Upper lobe of left lung (tissue), 6 donors: ENCODE measurements at regions not wholly inside any gene's neighbourhood (a gene's known extent, or its start where the extent isn't known, plus 50 kb on each side); places are given as distances from the start of the nearest gene placed in this dataset.
A peak's percentile ranks its signal among the peaks of the same experiment; 100 is the strongest.

ENCODE experiments used
- ATAC-seq, 2 donors: fragments of 200-7000 bp; cut with Tn5 transposase; one replicate each; pipeline ENCODE4 v1.9.1; 2022; ENCODE audit warnings: mild to moderate bottlenecking in 2 of 2, moderate library complexity in 2 of 2; ENCODE audit not compliant: low FRiP score in 2 of 2
- DNase-seq, 2 donors: peaks; one replicate each; pipeline ENCODE4 v3.0.0-alpha.2; 2019 to 2020
- H3K27ac ChIP-seq, 4 donors: fragments of 200-600 bp; sonication (generic); one replicate each; pipeline ENCODE4 v1.5.1; 2016 to 2019
- H3K27me3 ChIP-seq, 4 donors: fragments of 200-600 bp; sonication (generic); one replicate each; pipeline ENCODE4 v1.5.1; 2017 to 2019
- H3K36me3 ChIP-seq, 4 donors: fragments of 200-600 bp; sonication (generic); one replicate each; pipeline ENCODE4 v1.5.1; 2016 to 2019
- H3K4me1 ChIP-seq, 4 donors: fragments of 200-600 bp; sonication (generic); one replicate each; pipeline ENCODE4 v1.5.1; 2018 to 2019
- H3K4me3 ChIP-seq, 4 donors: fragments of 200-600 bp; sonication (generic); one replicate each; pipeline ENCODE4 v1.5.1; 2017 to 2019; ENCODE audit warnings: mild to moderate bottlenecking in 2 of 4, moderate library complexity in 1 of 4
- H3K9me3 ChIP-seq, 4 donors: fragments of 200-600 bp; sonication (generic); one replicate each; pipeline ENCODE4 v1.5.1; 2018 to 2019
- CTCF ChIP-seq, 6 experiments: fragments of 450-650 bp in 4 of 6; fragments of 200-600 bp in 2 of 6; sonication (generic) in 2 of 6; IDR thresholded peaks; one replicate each; pipeline ENCODE4 v1.5.1; 2016 to 2019; ENCODE audit warnings: antibody characterized with exemption in 6 of 6
- EP300 ChIP-seq, 4 donors: sonication (generic); formaldehyde crosslinking; IDR thresholded peaks; one replicate each; pipeline ENCODE4 v1.5.1; 2017; ENCODE audit warnings: antibody characterized with exemption in 4 of 4, control low read depth in 2 of 4
- POLR2A ChIP-seq, 4 donors: fragments of 450-650 bp; IDR thresholded peaks; one replicate each; pipeline ENCODE4 v1.5.1; 2016 to 2017; ENCODE audit warnings: antibody characterized with exemption in 4 of 4, mild to moderate bottlenecking in 2 of 4
- POLR2AphosphoS5 ChIP-seq, 2 donors: sonication (generic); formaldehyde crosslinking; IDR thresholded peaks; one replicate each; pipeline ENCODE4 v1.5.1; 2017; ENCODE audit warnings: antibody characterized with exemption in 2 of 2
- WGBS, 2 donors: methylation state at CpG; one replicate each; pipeline ENCODE4 v1.1.5; 2017 to 2018; 5-methylcytosine and 5-hydroxymethylcytosine counted together
- donor health status: DM: no; HTN: no; CAD: no; lungs with moderate emphysema.
- donor health status: DM: no; HTN: yes; CAD: no; lungs with severe emphysema.

GRCh38 chr4:165709516-165709915 lies 163.5 kb upstream of the TLL1 start:
- H3K4me3 ChIP-seq, result no peak overlapping the region
- 52 to 54% methylated on average over 6 to 7 of the region's 7 CpGs for WGBS, 2 donors
- H3K4me1 ChIP-seq, result peaks cover 0 to 14% (median 4%) of the 10 kb centered on the region in 4 donors
- no peaks in the 10 kb centered on the region for H3K27me3 ChIP-seq
- TF ChIP-seq POLR2AphosphoS5 (IDR thresholded peaks at IDR 0.05) (no peak), CTCF (IDR thresholded peaks at IDR 0.05) (no peak), EP300 (IDR thresholded peaks at IDR 0.05) (no peak), POLR2A (IDR thresholded peaks at IDR 0.05) (no peak)
- H3K36me3 ChIP-seq, result no peaks in the 10 kb centered on the region
- peak in 1 of 2 donors; percentile 61 for ATAC-seq
- no peaks in the 10 kb centered on the region for H3K9me3 ChIP-seq
- H3K27ac ChIP-seq, result no peak overlapping the region
- peak in 1 of 2 donors; percentile 27 for DNase-seq

- no peak overlapping the region for H3K27ac ChIP-seq
- H3K4me3 ChIP-seq, result no peak overlapping the region
- peak in 1 of 2 donors; percentile 24 for DNase-seq
- no peaks in the 10 kb centered on the region for H3K9me3 ChIP-seq
- 40 to 42% methylated on average over 2 of the region's 2 CpGs for WGBS, 2 donors
- no peak for TF ChIP-seq POLR2AphosphoS5 (IDR thresholded peaks at IDR 0.05)
- TF ChIP-seq EP300 (IDR thresholded peaks at IDR 0.05), result peak in 1 of 4 donors; percentile 82
- TF ChIP-seq POLR2A (IDR thresholded peaks at IDR 0.05), result no peak
- no peak for TF ChIP-seq CTCF (IDR thresholded peaks at IDR 0.05)
- peaks cover 0 to 14% (median 4%) of the 10 kb centered on the region in 4 donors for H3K4me1 ChIP-seq
- peak; percentile 57 to 86 for ATAC-seq
- H3K27me3 ChIP-seq, result no peaks in the 10 kb centered on the region
- H3K36me3 ChIP-seq, result no peaks in the 10 kb centered on the region
Measured at GRCh38 chr4:165709973-165710526, 163.0 kb upstream of the TLL1 start.

- peaks cover 0 to 14% (median 4%) of the 10 kb centered on the region in 4 donors for H3K4me1 ChIP-seq
- 80 to 85% methylated on average over 4 of the region's 4 CpGs for WGBS, 2 donors
- TF ChIP-seq POLR2AphosphoS5 (IDR thresholded peaks at IDR 0.05) (no peak), POLR2A (IDR thresholded peaks at IDR 0.05) (no peak), CTCF (IDR thresholded peaks at IDR 0.05) (no peak), EP300 (IDR thresholded peaks at IDR 0.05) (no peak)
- no peak overlapping the region for H3K27ac ChIP-seq
- H3K27me3 ChIP-seq, result no peaks in the 10 kb centered on the region
- H3K9me3 ChIP-seq, result no peaks in the 10 kb centered on the region
- DNase-seq, result no peak
- ATAC-seq, result no peak
- no peaks in the 10 kb centered on the region for H3K36me3 ChIP-seq
- no peak overlapping the region for H3K4me3 ChIP-seq
Measured at GRCh38 chr4:165711436-165711835, 161.6 kb upstream of the TLL1 start.

GRCh38 chr4:165711912-165712311 lies 161.1 kb upstream of the TLL1 start:
- Histone ChIP-seq H3K9me3 (no peaks in the 10 kb centered on the region), H3K27ac (no peak overlapping the region), H3K36me3 (no peaks in the 10 kb centered on the region), H3K4me1 (peaks cover 0 to 14% (median 4%) of the 10 kb centered on the region in 4 donors), H3K27me3 (no peaks in the 10 kb centered on the region), H3K4me3 (no peak overlapping the region)
- ATAC-seq (no peak), DNase-seq (no peak)
- 83 to 88% methylated on average over 2 of the region's 2 CpGs for WGBS, 2 donors
- TF ChIP-seq POLR2A (IDR thresholded peaks at IDR 0.05), result no peak
- no peak for TF ChIP-seq CTCF (IDR thresholded peaks at IDR 0.05)
- no peak for TF ChIP-seq POLR2AphosphoS5 (IDR thresholded peaks at IDR 0.05)
- no peak for TF ChIP-seq EP300 (IDR thresholded peaks at IDR 0.05)

- Histone ChIP-seq H3K27ac (no peak overlapping the region), H3K36me3 (no peaks in the 10 kb centered on the region), H3K4me1 (peaks cover 0 to 9% (median 2%) of the 10 kb centered on the region in 4 donors), H3K9me3 (no peaks in the 10 kb centered on the region), H3K4me3 (no peak overlapping the region), H3K27me3 (no peaks in the 10 kb centered on the region)
- ATAC-seq, result no peak
- DNase-seq, result no peak
- TF ChIP-seq POLR2A (IDR thresholded peaks at IDR 0.05), result no peak
- no peak for TF ChIP-seq EP300 (IDR thresholded peaks at IDR 0.05)
- TF ChIP-seq CTCF (IDR thresholded peaks at IDR 0.05), result no peak
- TF ChIP-seq POLR2AphosphoS5 (IDR thresholded peaks at IDR 0.05), result no peak
- 91 to 94% methylated on average over 14 of the region's 14 CpGs for WGBS, 2 donors
Measured at GRCh38 chr4:165714650-165715049, 158.4 kb upstream of the TLL1 start.
